IMR-90 (cell line): ENCODE measurements at regions not wholly inside any gene's neighbourhood (a gene's known extent, or its start where the extent isn't known, plus 50 kb on each side); places are given as distances from the start of the nearest gene placed in this dataset.

Experiments
- ATAC-seq: fragments of 200-7000 bp; cut with Tn5 transposase; 2 replicates; pipeline ENCODE4 v1.9.1; 2020; ENCODE audit warnings: low read depth, mild to moderate bottlenecking, moderate library complexity
- BruUV-seq: library from RNA; stranded (reverse); fragments of 400-500 nt; replicated peaks from 2 replicates; lab custom pipeline; 2021; lab: Mats Ljungman, UMichigan
- CTCF ChIA-PET: fragments of 300-600 bp; formaldehyde crosslinking; extraction: SDS; loops from one replicate; lab custom pipeline; 2021; ENCODE audit warnings: antibody characterized with exemption; lab: Yijun Ruan, JAX
- POLR2A ChIA-PET: fragments of 300-600 bp; sonication (Branson Sonifier 250); formaldehyde crosslinking; loops from one replicate; lab custom pipeline; 2022; ENCODE audit warnings: antibody characterized with exemption; ENCODE audit not compliant: unreplicated experiment; lab: Charles Lee
- DNase-seq: peaks from one replicate; pipeline ENCODE4 v3.0.0; 2013
- H2AFZ ChIP-seq: replicated peaks from 2 replicates; pipeline ENCODE3; 2013; ENCODE audit warnings: low read length, mild to moderate bottlenecking; ENCODE audit not compliant: poor library complexity
- H2AK5ac ChIP-seq: 2 replicates; pipeline ENCODE4 v1.6.1; 2013; ENCODE audit warnings: low read depth, low read length, inconsistent platforms
- H2AK9ac ChIP-seq: replicated peaks from 2 replicates; pipeline ENCODE3; 2013; ENCODE audit warnings: mild to moderate bottlenecking, low read depth, low read length, moderate library complexity; ENCODE audit not compliant: poor library complexity
- H2BK120ac ChIP-seq: 2 replicates; pipeline ENCODE4 v1.6.1; 2013; ENCODE audit warnings: low read depth, low read length, inconsistent platforms
- H2BK15ac ChIP-seq: 3 replicates; pipeline ENCODE4 v1.6.1; 2013; ENCODE audit warnings: low read depth, low read length, inconsistent platforms
- H2BK20ac ChIP-seq: 2 replicates; pipeline ENCODE4 v1.6.1; 2013; ENCODE audit warnings: low read depth, mild to moderate bottlenecking, inconsistent platforms, low read length, moderate library complexity
- H2BK5ac ChIP-seq: 2 replicates; pipeline ENCODE4 v1.6.1; 2013; ENCODE audit warnings: mild to moderate bottlenecking, low read depth, low read length, inconsistent platforms; ENCODE audit not compliant: poor library complexity, severe bottlenecking
- H3K14ac ChIP-seq: replicated peaks from 2 replicates; pipeline ENCODE4 v1.6.1; 2013; ENCODE audit warnings: low read depth, low read length, inconsistent platforms
- H3K18ac ChIP-seq: 2 replicates; pipeline ENCODE4 v1.6.1; 2013; ENCODE audit warnings: low read depth, low read length, control low read depth
- H3K23ac ChIP-seq: 2 replicates; pipeline ENCODE4 v1.6.1; 2013; ENCODE audit warnings: low read depth, low read length, inconsistent platforms
- H3K27ac ChIP-seq: 2 replicates; pipeline ENCODE4 v1.5.1; 2013; ENCODE audit warnings: mild to moderate bottlenecking, control low read depth, low read length; ENCODE audit not compliant: insufficient read depth
- H3K27me3 ChIP-seq: 2 replicates; pipeline ENCODE4 v1.6.1; 2013; ENCODE audit warnings: low read length; ENCODE audit not compliant: control insufficient read depth, insufficient read depth
- H3K36me3 ChIP-seq: 2 replicates; pipeline ENCODE4 v1.6.1; 2013; ENCODE audit warnings: low read length, mixed read lengths; ENCODE audit not compliant: control insufficient read depth, insufficient read depth
- H3K4ac ChIP-seq: 2 replicates; pipeline ENCODE4 v1.6.1; 2013; ENCODE audit warnings: low read depth, low read length, inconsistent platforms
- H3K4me1 ChIP-seq: 2 replicates; pipeline ENCODE4 v1.6.1; 2013; ENCODE audit warnings: low read length, mixed read lengths; ENCODE audit not compliant: control insufficient read depth, insufficient read depth
- H3K4me2 ChIP-seq: 2 replicates; pipeline ENCODE4 v1.6.1; 2013; ENCODE audit warnings: low read depth, mild to moderate bottlenecking, control low read depth, low read length, moderate library complexity
- H3K4me3 ChIP-seq: 2 replicates; pipeline ENCODE4 v1.5.1; 2013; ENCODE audit warnings: low read depth, mild to moderate bottlenecking, control low read depth, low read length, moderate library complexity; ENCODE audit not compliant: insufficient read depth
- H3K56ac ChIP-seq: 2 replicates; pipeline ENCODE4 v1.6.1; 2013; ENCODE audit warnings: low read length, inconsistent platforms; ENCODE audit not compliant: insufficient read depth; ENCODE audit errors: extremely low read depth
- H3K79me1 ChIP-seq, 2 experiments: 2 replicates each; pipeline ENCODE4 v1.6.1; 2013; ENCODE audit warnings: low read length in 2 of 2, inconsistent platforms in 1 of 2, low read depth in 1 of 2
- H3K9ac ChIP-seq: 2 replicates; pipeline ENCODE4 v1.6.1; 2013; ENCODE audit warnings: low read depth, low read length, control low read depth
- H3K9me1 ChIP-seq: 2 replicates; pipeline ENCODE4 v1.6.1; 2013; ENCODE audit warnings: low read length, inconsistent platforms; ENCODE audit not compliant: insufficient read depth
- H3K9me3 ChIP-seq: 2 replicates; pipeline ENCODE4 v1.6.1; 2013; ENCODE audit warnings: low read length; ENCODE audit not compliant: control insufficient read depth, insufficient read depth
- H4K20me1 ChIP-seq: 2 replicates; pipeline ENCODE4 v1.6.1; 2013; ENCODE audit warnings: low read length, inconsistent platforms; ENCODE audit not compliant: insufficient read depth
- H4K5ac ChIP-seq: 2 replicates; pipeline ENCODE4 v1.6.1; 2013; ENCODE audit warnings: mild to moderate bottlenecking, low read depth, low read length, control low read depth
- H4K8ac ChIP-seq, 2 experiments: 2 replicates each; pipeline ENCODE4 v1.6.1; 2013; ENCODE audit warnings: low read depth in 2 of 2, low read length in 2 of 2, control low read depth in 1 of 2, inconsistent platforms in 1 of 2
- H4K91ac ChIP-seq: 2 replicates; pipeline ENCODE4 v1.6.1; 2013; ENCODE audit warnings: low read depth, low read length, inconsistent platforms; ENCODE audit not compliant: insufficient read depth
- BHLHE40 ChIP-seq: fragments of 150-350 bp; IDR thresholded peaks from 2 replicates; pipeline ENCODE4 v1.6.1; 2016; ENCODE audit warnings: mild to moderate bottlenecking, low read depth, low read length
- CEBPB ChIP-seq: IDR thresholded peaks from 2 replicates; pipeline ENCODE4 v1.6.1; 2012; ENCODE audit warnings: low read depth, low read length, improper control_type of control experiment
- CHD1 ChIP-seq: IDR thresholded peaks from 2 replicates; pipeline ENCODE4 v1.6.1; 2012; ENCODE audit warnings: low read depth, low read length, improper control_type of control experiment
- CTCF ChIP-seq: conservative IDR thresholded peaks from 2 replicates; pipeline ENCODE4 v1.5.1; 2012; ENCODE audit warnings: mild to moderate bottlenecking, low read depth, low read length, improper control_type of control experiment
- FOS ChIP-seq: fragments of 150-350 bp; IDR thresholded peaks from 2 replicates; pipeline ENCODE4 v1.6.1; 2016; ENCODE audit warnings: low read depth, low read length
- MAFK ChIP-seq: IDR thresholded peaks from 2 replicates; pipeline ENCODE4 v1.6.1; 2012; ENCODE audit warnings: low read depth, low read length, improper control_type of control experiment
- MAZ ChIP-seq: IDR thresholded peaks from 2 replicates; pipeline ENCODE4 v1.6.1; 2012; ENCODE audit warnings: low read depth, mild to moderate bottlenecking, low read length, improper control_type of control experiment, moderate library complexity, borderline replicate concordance
- MXI1 ChIP-seq: IDR thresholded peaks from 2 replicates; pipeline ENCODE4 v1.6.1; 2012; ENCODE audit warnings: low read depth, mild to moderate bottlenecking, low read length, moderate library complexity, borderline replicate concordance
- NFE2L2 ChIP-seq: fragments of 150-350 bp; IDR thresholded peaks from 2 replicates; pipeline ENCODE4 v1.6.1; 2016; ENCODE audit warnings: low read depth, mild to moderate bottlenecking, low read length
- POLR2A ChIP-seq: IDR thresholded peaks from 2 replicates; pipeline ENCODE4 v1.6.1; 2012; ENCODE audit warnings: mild to moderate bottlenecking, low read depth, low read length
- RAD21 ChIP-seq: IDR thresholded peaks from 2 replicates; pipeline ENCODE4 v1.6.1; 2012; ENCODE audit warnings: low read length, improper control_type of control experiment
- RCOR1 ChIP-seq: IDR thresholded peaks from 2 replicates; pipeline ENCODE4 v1.6.1; 2012; ENCODE audit warnings: mild to moderate bottlenecking, low read length, improper control_type of control experiment; ENCODE audit not compliant: insufficient replicate concordance
- RFX5 ChIP-seq: IDR thresholded peaks from 2 replicates; pipeline ENCODE4 v1.8.0; 2012; ENCODE audit warnings: low read depth, mild to moderate bottlenecking, low read length, moderate library complexity
- SMC3 ChIP-seq: fragments of 150-350 bp; IDR thresholded peaks from 2 replicates; pipeline ENCODE4 v1.6.1; 2016; ENCODE audit warnings: low read depth, mild to moderate bottlenecking, antibody characterized with exemption, low read length, moderate library complexity
- WGBS, 2 experiments: methylation state at CpG; one replicate each; pipeline versions ENCODE4 v1.1.5 to v1.1.7; 2013; ENCODE audit warnings: missing lambda C conversion rate in 2 of 2; ENCODE audit not compliant: insufficient read length in 1 of 2; ENCODE audit errors: extremely low coverage in 2 of 2; 5-methylcytosine and 5-hydroxymethylcytosine counted together
- dilution Hi-C: fragments of 300-500 bp; cut with HindIII; formaldehyde crosslinking; loops from one replicate; pipeline ENCODE4 v1.14.3; 2018; ENCODE audit warnings: low sequenced_read_pairs; ENCODE audit not compliant: unreplicated experiment
- in situ Hi-C: fragments of 300-500 bp; cut with MboI; formaldehyde crosslinking; loops from 3 replicates; pipeline ENCODE4 v1.14.3; 2019; ENCODE audit warnings: low sequenced_read_pairs, inconsistent platforms, mixed read lengths
- intact Hi-C: fragments of 100-400 bp; cut with micrococcal nuclease; formaldehyde crosslinking; loops from 2 replicates; pipeline ENCODE4 v1.10.0; 2022
- TF ChIP-seq, protein P1 (sequence below): fragments of 150-350 bp; IDR thresholded peaks from 2 replicates; pipeline ENCODE4 v1.6.1; 2017; ENCODE audit warnings: mild to moderate bottlenecking, antibody characterized with exemption, low read length, low read depth
- TF ChIP-seq, protein P2 (sequence below): fragments of 150-350 bp; IDR thresholded peaks from 2 replicates; pipeline ENCODE4 v1.6.1; 2016; ENCODE audit warnings: low read depth, mild to moderate bottlenecking, low read length, moderate library complexity, borderline replicate concordance

- intact Hi-C loops: no loop called here
- Histone ChIP-seq H3K79me1 (no peaks in the 10 kb centered on the region), H3K14ac (no peak overlapping the region), H3K9me3 (no peaks in the 10 kb centered on the region), H2AFZ (no peak overlapping the region), H4K91ac (no peak overlapping the region), H3K4me3 (no peak overlapping the region), H3K23ac (no peak overlapping the region), H2AK5ac (no peak overlapping the region), H2BK120ac (no peak overlapping the region), H3K4ac (no peak overlapping the region), H3K9ac (no peak overlapping the region), H3K4me2 (no peak overlapping the region), H3K27ac (no peak overlapping the region), H4K8ac (no peak overlapping the region), H4K5ac (no peak overlapping the region), H4K20me1 (no peaks in the 10 kb centered on the region), H3K4me1 (peaks cover 2% of the 10 kb centered on the region; the same call in 1 of the 2 replicates), H3K36me3 (no peaks in the 10 kb centered on the region), H2BK5ac (no peak overlapping the region), H2AK9ac (no peak overlapping the region), H3K9me1 (no peaks in the 10 kb centered on the region), H3K56ac (no peak overlapping the region), H3K27me3 (no peaks in the 10 kb centered on the region), H2BK15ac (no peak overlapping the region), H2BK20ac (no peak overlapping the region), H3K18ac (no peak overlapping the region)
- no TSS peak for BruUV-seq
- POLR2A ChIA-PET: no interaction called here
- CTCF ChIA-PET: interaction anchor here (0.7 kb wide), 1 partner anchor 22 kb away, joined by 9 read pairs; no protein-coding TSS in a partner anchor
- dilution Hi-C loops: no loop called here
- in situ Hi-C loops: no loop called here
- TF ChIP-seq MXI1: no peak
- no peak for TF ChIP-seq RAD21
- no peak for TF ChIP-seq SMC3
- no peak for TF ChIP-seq NFE2L2
- TF ChIP-seq CEBPB: no peak
- no peak for TF ChIP-seq RCOR1
- no peak for TF ChIP-seq BHLHE40
- no peak for TF ChIP-seq MAZ
- TF ChIP-seq MAFK: no peak
- no peak for TF ChIP-seq POLR2A
- no peak for TF ChIP-seq RFX5
- no peak for TF ChIP-seq FOS
- TF ChIP-seq, protein P1, sequence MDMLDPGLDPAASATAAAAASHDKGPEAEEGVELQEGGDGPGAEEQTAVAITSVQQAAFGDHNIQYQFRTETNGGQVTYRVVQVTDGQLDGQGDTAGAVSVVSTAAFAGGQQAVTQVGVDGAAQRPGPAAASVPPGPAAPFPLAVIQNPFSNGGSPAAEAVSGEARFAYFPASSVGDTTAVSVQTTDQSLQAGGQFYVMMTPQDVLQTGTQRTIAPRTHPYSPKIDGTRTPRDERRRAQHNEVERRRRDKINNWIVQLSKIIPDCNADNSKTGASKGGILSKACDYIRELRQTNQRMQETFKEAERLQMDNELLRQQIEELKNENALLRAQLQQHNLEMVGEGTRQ: no peak
- no peak for TF ChIP-seq CTCF
- TF ChIP-seq, protein P2, sequence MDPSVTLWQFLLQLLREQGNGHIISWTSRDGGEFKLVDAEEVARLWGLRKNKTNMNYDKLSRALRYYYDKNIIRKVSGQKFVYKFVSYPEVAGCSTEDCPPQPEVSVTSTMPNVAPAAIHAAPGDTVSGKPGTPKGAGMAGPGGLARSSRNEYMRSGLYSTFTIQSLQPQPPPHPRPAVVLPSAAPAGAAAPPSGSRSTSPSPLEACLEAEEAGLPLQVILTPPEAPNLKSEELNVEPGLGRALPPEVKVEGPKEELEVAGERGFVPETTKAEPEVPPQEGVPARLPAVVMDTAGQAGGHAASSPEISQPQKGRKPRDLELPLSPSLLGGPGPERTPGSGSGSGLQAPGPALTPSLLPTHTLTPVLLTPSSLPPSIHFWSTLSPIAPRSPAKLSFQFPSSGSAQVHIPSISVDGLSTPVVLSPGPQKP: no peak
- no peak for TF ChIP-seq CHD1
- ATAC-seq: no peak
- no CpG with 5 or more reads among the region's 2 CpGs for WGBS, 2 experiments
- DNase-seq: no peak
Observed at GRCh38 chr1:182286761-182287160, 104.8 kb downstream of the GLUL start.
